ENCODE measurements at regions not wholly inside any gene's neighbourhood (a gene's known extent, or its start where the extent isn't known, plus 50 kb on each side); places are given as distances from the start of the nearest gene placed in this dataset.

- H3K9me2 ChIP-seq (ENCODE audit: low read depth, low read length) = no peaks in the 10 kb centered on the region
- no peak overlapping the region for H3K4me2 ChIP-seq (ENCODE audit: low read length)
- no peak overlapping the region for H3K27ac ChIP-seq (ENCODE audit: low read depth, low read length, poor library complexity, severe bottlenecking)
- H4K20me1 ChIP-seq (ENCODE audit: insufficient read depth, low read length) = no peaks in the 10 kb centered on the region
- no peaks in the 10 kb centered on the region for H3F3A ChIP-seq (ENCODE audit: insufficient read depth, low read length)
- no peaks in the 10 kb centered on the region for H3K79me2 ChIP-seq (ENCODE audit: insufficient read depth, low read length)
- no peaks in the 10 kb centered on the region for H3K4me1 ChIP-seq (ENCODE audit: insufficient read depth, low read length, severe bottlenecking)
- H3K9ac ChIP-seq (ENCODE audit: low read length) = no peak overlapping the region
- no peak overlapping the region for H3K4me3 ChIP-seq (ENCODE audit: low read depth, low read length, poor library complexity, severe bottlenecking)
- no peaks in the 10 kb centered on the region for H3K36me3 ChIP-seq (ENCODE audit: insufficient read depth, low read length)
- no peaks in the 10 kb centered on the region for H3K27me3 ChIP-seq (ENCODE audit: insufficient read depth, low read length)
- TF ChIP-seq CTCF (IDR thresholded peaks at IDR 0.05; ENCODE audit: low read length) (no peak), EZH2 (IDR thresholded peaks at IDR 0.05; ENCODE audit: borderline replicate concordance, low read length) (no peak)
- H2AFZ ChIP-seq (ENCODE audit: low read length) = no peak overlapping the region
- H3K9me3 ChIP-seq (ENCODE audit: low read length) = no peaks in the 10 kb centered on the region
Measured at GRCh38 chr1:81703756-81704463, 96.8 kb upstream of the ADGRL2 start.

- Histone ChIP-seq H3K36me3 (ENCODE audit: insufficient read depth, low read length) (no peaks in the 10 kb centered on the region), H3K27me3 (ENCODE audit: insufficient read depth, low read length) (no peaks in the 10 kb centered on the region), H3K4me3 (ENCODE audit: low read depth, low read length, poor library complexity, severe bottlenecking) (no peak overlapping the region), H3K9me3 (ENCODE audit: low read length) (no peaks in the 10 kb centered on the region), H3K79me2 (ENCODE audit: insufficient read depth, low read length) (no peaks in the 10 kb centered on the region), H3K27ac (ENCODE audit: low read depth, low read length, poor library complexity, severe bottlenecking) (no peak overlapping the region), H4K20me1 (ENCODE audit: insufficient read depth, low read length) (no peaks in the 10 kb centered on the region), H2AFZ (ENCODE audit: low read length) (no peak overlapping the region), H3K4me2 (ENCODE audit: low read length) (no peak overlapping the region), H3K9me2 (ENCODE audit: low read depth, low read length) (no peaks in the 10 kb centered on the region), H3F3A (ENCODE audit: insufficient read depth, low read length) (no peaks in the 10 kb centered on the region), H3K4me1 (ENCODE audit: insufficient read depth, low read length, severe bottlenecking) (no peaks in the 10 kb centered on the region), H3K9ac (ENCODE audit: low read length) (no peak overlapping the region)
- TF ChIP-seq EZH2 (IDR thresholded peaks at IDR 0.05; ENCODE audit: borderline replicate concordance, low read length) = no peak
- no peak for TF ChIP-seq CTCF (IDR thresholded peaks at IDR 0.05; ENCODE audit: low read length)
Measured at GRCh38 chr1:81703391-81703755, 97.4 kb upstream of the ADGRL2 start.

- Histone ChIP-seq H3K36me3 (ENCODE audit: insufficient read depth, low read length) (no peaks in the 10 kb centered on the region), H3K79me2 (ENCODE audit: insufficient read depth, low read length) (no peaks in the 10 kb centered on the region), H3K27ac (ENCODE audit: low read depth, low read length, poor library complexity, severe bottlenecking) (no peak overlapping the region), H3F3A (ENCODE audit: insufficient read depth, low read length) (no peaks in the 10 kb centered on the region), H3K4me2 (ENCODE audit: low read length) (no peak overlapping the region), H3K27me3 (ENCODE audit: insufficient read depth, low read length) (no peaks in the 10 kb centered on the region), H3K4me1 (ENCODE audit: insufficient read depth, low read length, severe bottlenecking) (no peaks in the 10 kb centered on the region), H3K9me3 (ENCODE audit: low read length) (no peaks in the 10 kb centered on the region), H3K4me3 (ENCODE audit: low read depth, low read length, poor library complexity, severe bottlenecking) (no peak overlapping the region), H4K20me1 (ENCODE audit: insufficient read depth, low read length) (no peaks in the 10 kb centered on the region), H2AFZ (ENCODE audit: low read length) (no peak overlapping the region), H3K9ac (ENCODE audit: low read length) (no peak overlapping the region), H3K9me2 (ENCODE audit: low read depth, low read length) (no peaks in the 10 kb centered on the region)
- no peak for TF ChIP-seq EZH2 (IDR thresholded peaks at IDR 0.05; ENCODE audit: borderline replicate concordance, low read length)
- no peak for TF ChIP-seq CTCF (IDR thresholded peaks at IDR 0.05; ENCODE audit: low read length)
Measured at GRCh38 chr1:81702903-81703302, 97.8 kb upstream of the ADGRL2 start.
